GM12878 (cell line): ENCODE measurements at regions not wholly inside any gene's neighbourhood (a gene's known extent, or its start where the extent isn't known, plus 50 kb on each side); places are given as distances from the start of the nearest gene placed in this dataset.

Experiments used
- ATAC-seq: fragments of 200-7000 bp; cut with Tn5 transposase; 3 replicates; pipeline ENCODE4 v1.9.1; 2020; ENCODE audit warnings: mild to moderate bottlenecking, moderate library complexity
- BruUV-seq: library from RNA; stranded (reverse); fragments of 400-500 nt; replicated peaks from 2 replicates; lab custom pipeline; 2021; lab: Mats Ljungman, UMichigan
- CTCF ChIA-PET: fragments of 300-600 bp; sonication (Branson Sonifier 250); formaldehyde crosslinking; extraction: SDS; loops from one replicate; lab custom pipeline; 2021; ENCODE audit warnings: inconsistent platforms; lab: Yijun Ruan, JAX
- POLR2A ChIA-PET: fragments of 350-600 bp; formaldehyde crosslinking; extraction: SDS; loops from one replicate; lab custom pipeline; 2021; ENCODE audit warnings: inconsistent platforms; lab: Charles Lee
- RAD21 ChIA-PET: fragments of 300-600 bp; sonication (Branson Sonifier 250); formaldehyde crosslinking; loops from one replicate; lab custom pipeline; 2023; ENCODE audit warnings: antibody characterized with exemption; ENCODE audit not compliant: unreplicated experiment; lab: Charles Lee
- SMC1A ChIA-PET: fragments of 300-600 bp; sonication (Branson Sonifier 250); formaldehyde crosslinking; loops from one replicate; lab custom pipeline; 2023; ENCODE audit not compliant: unreplicated experiment, uncharacterized antibody; lab: Charles Lee
- DNase-seq: peaks from one replicate; pipeline ENCODE4 v3.0.0-alpha.2; 2011; ENCODE audit warnings: low read depth, low spot score
- FAIRE-seq: peaks from 3 replicates; lab custom pipeline; 2011; peaks lifted over from hg19 to GRCh38; lab: Jason Lieb, UNC
- H2AFZ ChIP-seq: 2 replicates; pipeline ENCODE4 v1.6.0; 2011; ENCODE audit warnings: low read depth, low read length, control low read depth; ENCODE audit not compliant: control insufficient read depth
- H3K27ac ChIP-seq: 2 replicates; pipeline ENCODE4 v1.5.1; 2011; ENCODE audit warnings: control low read depth; ENCODE audit not compliant: control insufficient read depth, insufficient read depth
- H3K27me3 ChIP-seq, 2 experiments: replicated peaks in 1 of 2; 2 replicates each; pipeline versions ENCODE4 v1.6.0 to v1.6.1; 2011; ENCODE audit warnings: low read length in 1 of 2; ENCODE audit not compliant: control insufficient read depth in 2 of 2, insufficient read depth in 2 of 2
- H3K36me3 ChIP-seq, 2 experiments: 2 replicates each; pipeline ENCODE4 v1.5.1; 2011; ENCODE audit warnings: low read length in 1 of 2; ENCODE audit not compliant: control insufficient read depth in 2 of 2, insufficient read depth in 2 of 2
- H3K4me1 ChIP-seq: 2 replicates; pipeline ENCODE4 v1.6.1; 2011; ENCODE audit warnings: mild to moderate bottlenecking, low read length, moderate library complexity, mixed read lengths; ENCODE audit not compliant: control insufficient read depth, insufficient read depth
- H3K4me2 ChIP-seq: 2 replicates; pipeline ENCODE4 v1.6.0; 2011; ENCODE audit warnings: control low read depth; ENCODE audit not compliant: control insufficient read depth, insufficient read depth
- H3K4me3 ChIP-seq: fragments of 200-600 bp; sonication (generic); 2 replicates; pipeline ENCODE4 v1.5.1; 2016
- H3K79me2 ChIP-seq: 2 replicates; pipeline ENCODE4 v1.6.0; 2011; ENCODE audit warnings: low read length; ENCODE audit not compliant: control insufficient read depth, insufficient read depth
- H3K9ac ChIP-seq: 2 replicates; pipeline ENCODE4 v1.8.0; 2011; ENCODE audit warnings: low read length, control low read depth, mixed read lengths; ENCODE audit not compliant: control insufficient read depth, insufficient read depth
- H3K9me3 ChIP-seq: replicated peaks from 3 replicates; pipeline ENCODE4 v1.5.1; 2011; ENCODE audit warnings: mild to moderate bottlenecking, low read length; ENCODE audit not compliant: control insufficient read depth, insufficient read depth
- H4K20me1 ChIP-seq: 2 replicates; pipeline ENCODE4 v1.6.0; 2011; ENCODE audit not compliant: control insufficient read depth, insufficient read depth
- CREB1 ChIP-seq: IDR thresholded peaks from 2 replicates; pipeline ENCODE4 v1.6.1; 2012; ENCODE audit warnings: low read depth, mild to moderate bottlenecking, inconsistent platforms
- IKZF2 ChIP-seq, 2 experiments: fragments of 450-650 bp; IDR thresholded peaks; 2 replicates each; pipeline ENCODE4 v1.6.1; 2017; ENCODE audit warnings: mild to moderate bottlenecking in 2 of 2, moderate library complexity in 2 of 2
- KAT2A ChIP-seq: conservative IDR thresholded peaks from 2 replicates; pipeline ENCODE4 v1.6.1; 2011; ENCODE audit warnings: low read depth, low read length; ENCODE audit not compliant: control insufficient read depth
- KDM1A ChIP-seq: fragments of 200-600 bp; sonication (generic); IDR thresholded peaks from 2 replicates; pipeline ENCODE4 v1.6.1; 2016; ENCODE audit warnings: borderline replicate concordance
- MTA3 ChIP-seq: IDR thresholded peaks from 2 replicates; pipeline ENCODE4 v1.6.1; 2012; ENCODE audit warnings: low read length, inconsistent platforms, borderline replicate concordance
- NFYA ChIP-seq: IDR thresholded peaks from 2 replicates; pipeline ENCODE4 v1.6.1; 2011; ENCODE audit warnings: low read depth, mild to moderate bottlenecking, low read length, improper control_type of control experiment, borderline replicate concordance
- RBBP5 ChIP-seq: fragments of 200-600 bp; sonication (generic); conservative IDR thresholded peaks from 2 replicates; pipeline ENCODE4 v1.6.1; 2016
- RELA ChIP-seq: fragments of 450-650 bp; IDR thresholded peaks from 2 replicates; pipeline ENCODE4 v1.8.0; 2014; ENCODE audit warnings: borderline replicate concordance; ENCODE audit not compliant: partially characterized antibody
- RUNX3 ChIP-seq: IDR thresholded peaks from 2 replicates; pipeline ENCODE4 v1.6.1; 2012; ENCODE audit warnings: low read length, inconsistent platforms
- ZSCAN29 ChIP-seq: fragments of 450-650 bp; IDR thresholded peaks from 2 replicates; pipeline ENCODE4 v1.6.1; 2017; ENCODE audit warnings: mild to moderate bottlenecking, moderate library complexity
- WGBS: methylation state at CpG from one replicate; pipeline ENCODE4 v1.1.6; 2016; ENCODE audit warnings: low lambda C conversion rate; ENCODE audit not compliant: insufficient replicate concordance, insufficient coverage; ENCODE audit errors: missing lambda C conversion rate; 5-methylcytosine and 5-hydroxymethylcytosine counted together
- in situ Hi-C: fragments of 300-500 bp; cut with MboI; formaldehyde crosslinking; loops from 9 replicates; pipeline ENCODE4 v1.14.3; 2018; ENCODE audit warnings: mixed read lengths
- intact Hi-C: fragments of 100-400 bp; cut with micrococcal nuclease; formaldehyde crosslinking; loops from one replicate; pipeline ENCODE4 v1.14.2; 2022; ENCODE audit not compliant: unreplicated experiment
- TF ChIP-seq, protein P1 (sequence below): fragments of 450-650 bp; IDR thresholded peaks from 2 replicates; pipeline ENCODE4 v1.6.1; 2014; ENCODE audit warnings: mild to moderate bottlenecking
- TF ChIP-seq, protein P2 (sequence below): IDR thresholded peaks from 2 replicates; pipeline ENCODE4 v1.6.1; 2011; ENCODE audit warnings: borderline replicate concordance, low read depth, mild to moderate bottlenecking, moderate library complexity, low read length; ENCODE audit not compliant: insufficient read depth, poor library complexity, severe bottlenecking
- TF ChIP-seq, protein P3 (sequence below): IDR thresholded peaks from 2 replicates; pipeline ENCODE4 v1.6.1; 2011; ENCODE audit warnings: borderline replicate concordance, low read depth, mild to moderate bottlenecking, moderate library complexity, mixed read lengths, low read length; ENCODE audit not compliant: insufficient read depth; ENCODE audit errors: extremely low read length

DNA sequence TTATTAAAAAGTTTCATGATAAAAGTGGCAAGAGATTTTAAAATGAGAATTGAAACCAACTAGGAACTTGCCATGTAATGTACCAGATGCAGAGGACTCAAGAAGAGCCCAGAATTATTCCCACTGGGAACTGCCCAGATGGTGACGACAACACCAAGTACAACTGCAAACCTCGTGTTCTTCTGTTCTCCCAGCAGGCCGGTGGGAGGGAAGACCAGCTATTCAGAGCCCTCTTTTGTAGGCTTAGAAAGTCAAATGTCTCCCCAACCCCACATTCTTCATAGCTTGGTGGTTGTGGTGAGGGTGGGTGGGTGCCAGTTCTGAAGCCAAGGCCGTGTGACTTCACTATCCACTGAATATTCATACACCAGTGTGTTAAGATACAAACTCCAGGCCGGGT, 54.3 kb upstream of the ITGB1 start:
- Histone ChIP-seq H3K4me1 (no peaks in the 10 kb centered on the region), H3K36me3 (no peaks in the 10 kb centered on the region), H3K9ac (no peak overlapping the region), H3K4me3 (no peak overlapping the region), H3K27ac (no peak overlapping the region), H4K20me1 (no peaks in the 10 kb centered on the region)
- FAIRE-seq (no peak), DNase-seq (no peak), ATAC-seq (no peak)
- CTCF ChIA-PET: no interaction called here
- RAD21 ChIA-PET: no interaction called here
- SMC1A ChIA-PET: no interaction called here
- intact Hi-C loops: no loop called here
- WGBS: 37% methylated on average over 5 of the region's 5 CpGs
- BruUV-seq: no TSS peak
- TF ChIP-seq, protein P1, sequence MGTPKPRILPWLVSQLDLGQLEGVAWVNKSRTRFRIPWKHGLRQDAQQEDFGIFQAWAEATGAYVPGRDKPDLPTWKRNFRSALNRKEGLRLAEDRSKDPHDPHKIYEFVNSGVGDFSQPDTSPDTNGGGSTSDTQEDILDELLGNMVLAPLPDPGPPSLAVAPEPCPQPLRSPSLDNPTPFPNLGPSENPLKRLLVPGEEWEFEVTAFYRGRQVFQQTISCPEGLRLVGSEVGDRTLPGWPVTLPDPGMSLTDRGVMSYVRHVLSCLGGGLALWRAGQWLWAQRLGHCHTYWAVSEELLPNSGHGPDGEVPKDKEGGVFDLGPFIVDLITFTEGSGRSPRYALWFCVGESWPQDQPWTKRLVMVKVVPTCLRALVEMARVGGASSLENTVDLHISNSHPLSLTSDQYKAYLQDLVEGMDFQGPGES: no peak
- TF ChIP-seq NFYA (no peak), KDM1A (no peak), IKZF2 (IDR thresholded peaks at IDR 0.05) (no peak)
- TF ChIP-seq, all 136 proteins: peak for 0
- H3K79me2 ChIP-seq: no peaks in the 10 kb centered on the region
- H3K9me3 ChIP-seq: no peaks in the 10 kb centered on the region
- H2AFZ ChIP-seq: no peak overlapping the region
- POLR2A ChIA-PET: no interaction called here
- H3K27me3 ChIP-seq: no peaks in the 10 kb centered on the region
- in situ Hi-C loops: no loop called here
- H3K4me2 ChIP-seq: no peak overlapping the region

DNA sequence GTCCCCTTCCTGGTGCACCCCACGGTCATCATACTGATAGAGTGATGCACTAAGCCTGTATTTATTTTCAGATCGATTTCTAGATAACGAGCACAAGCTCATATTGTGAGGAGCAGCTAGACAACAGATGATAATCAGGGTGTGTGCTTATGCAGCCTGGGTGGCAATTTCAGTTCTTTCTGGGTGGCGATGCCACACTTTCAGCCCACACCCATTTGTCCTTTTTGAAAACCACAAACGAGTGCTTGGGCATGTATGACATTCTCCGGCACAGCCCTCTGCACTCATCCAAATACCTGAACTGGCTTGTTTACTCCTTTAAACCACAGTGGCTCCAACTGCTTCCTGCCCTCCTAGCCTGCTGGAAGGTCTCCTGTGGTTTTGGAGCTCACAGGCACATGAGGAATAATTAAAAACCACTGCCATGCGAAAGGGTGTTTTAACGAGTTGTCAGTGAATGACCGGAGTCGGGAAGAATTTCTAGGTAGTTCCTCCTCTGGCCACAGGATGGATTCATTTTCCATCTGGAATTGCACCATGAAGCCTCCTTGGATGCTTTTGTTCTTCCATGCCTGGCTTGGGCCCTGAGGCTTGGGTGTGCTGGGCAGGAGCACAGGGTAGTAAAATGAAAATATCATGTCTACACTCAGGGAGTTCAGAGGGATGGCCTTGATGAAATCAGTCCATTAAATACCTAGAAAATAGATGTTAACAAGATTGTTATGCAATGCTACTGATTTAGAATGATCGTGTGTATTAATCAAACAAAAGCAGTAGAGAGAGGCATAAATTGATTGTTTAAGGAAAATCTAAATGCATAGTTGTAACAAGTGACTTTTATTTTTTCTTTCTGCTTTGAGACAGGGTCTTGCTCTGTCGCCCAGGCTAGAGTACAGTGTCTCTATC, 52.4 kb upstream of the ITGB1 start:
- H2AFZ ChIP-seq: no peak overlapping the region
- no peak overlapping the region for H3K4me3 ChIP-seq
- BruUV-seq: no TSS peak
- H3K9ac ChIP-seq: no peak overlapping the region
- RAD21 ChIA-PET: no interaction called here
- no peaks in the 10 kb centered on the region for H4K20me1 ChIP-seq
- no peak for FAIRE-seq
- in situ Hi-C loops (no loop called here), intact Hi-C loops (no loop called here)
- no peak for ATAC-seq
- DNase-seq: no peak
- CTCF ChIA-PET: interaction anchor here (1.3 to 2.0 kb wide), 7 partner anchors 19 to 754 kb away, joined by 3 to 10 read pairs (median 6); no protein-coding TSS in a partner anchor
- H3K36me3 ChIP-seq: no peaks in the 10 kb centered on the region
- 0 out of 2 replicates have a peak, but pooled peaks cover 3% of the 10 kb centered on the region for H3K4me1 ChIP-seq
- H3K79me2 ChIP-seq: no peaks in the 10 kb centered on the region
- POLR2A ChIA-PET: no interaction called here
- no peak overlapping the region for H3K27ac ChIP-seq
- no peaks in the 10 kb centered on the region for H3K9me3 ChIP-seq
- WGBS: 29% methylated on average over 12 of the region's 12 CpGs
- H3K27me3 ChIP-seq: peaks cover 0 to 2% of the 10 kb centered on the region in 2 experiments; a peak in 1 of 4 replicates
- H3K4me2 ChIP-seq: no peak overlapping the region
- SMC1A ChIA-PET: interaction anchor here (1.3 to 1.9 kb wide), 3 partner anchors 8 to 53 kb away, joined by 3 to 10 read pairs (median 6); no protein-coding TSS in a partner anchor
- no peak for TF ChIP-seq RBBP5
- no peak for TF ChIP-seq ZSCAN29
- TF ChIP-seq RUNX3: no peak
- TF ChIP-seq CREB1: no peak
- TF ChIP-seq KAT2A: no peak
- no peak for TF ChIP-seq RELA
- TF ChIP-seq, protein P2, sequence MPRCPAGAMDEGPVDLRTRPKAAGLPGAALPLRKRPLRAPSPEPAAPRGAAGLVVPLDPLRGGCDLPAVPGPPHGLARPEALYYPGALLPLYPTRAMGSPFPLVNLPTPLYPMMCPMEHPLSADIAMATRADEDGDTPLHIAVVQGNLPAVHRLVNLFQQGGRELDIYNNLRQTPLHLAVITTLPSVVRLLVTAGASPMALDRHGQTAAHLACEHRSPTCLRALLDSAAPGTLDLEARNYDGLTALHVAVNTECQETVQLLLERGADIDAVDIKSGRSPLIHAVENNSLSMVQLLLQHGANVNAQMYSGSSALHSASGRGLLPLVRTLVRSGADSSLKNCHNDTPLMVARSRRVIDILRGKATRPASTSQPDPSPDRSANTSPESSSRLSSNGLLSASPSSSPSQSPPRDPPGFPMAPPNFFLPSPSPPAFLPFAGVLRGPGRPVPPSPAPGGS: no peak
- TF ChIP-seq, protein P3, sequence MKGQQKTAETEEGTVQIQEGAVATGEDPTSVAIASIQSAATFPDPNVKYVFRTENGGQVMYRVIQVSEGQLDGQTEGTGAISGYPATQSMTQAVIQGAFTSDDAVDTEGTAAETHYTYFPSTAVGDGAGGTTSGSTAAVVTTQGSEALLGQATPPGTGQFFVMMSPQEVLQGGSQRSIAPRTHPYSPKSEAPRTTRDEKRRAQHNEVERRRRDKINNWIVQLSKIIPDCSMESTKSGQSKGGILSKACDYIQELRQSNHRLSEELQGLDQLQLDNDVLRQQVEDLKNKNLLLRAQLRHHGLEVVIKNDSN: no peak
- TF ChIP-seq MTA3: no peak
